HG03460 (cell line): ENCODE measurements at regions not wholly inside any gene's neighbourhood (a gene's known extent, or its start where the extent isn't known, plus 50 kb on each side); places are given as distances from the start of the nearest gene placed in this dataset.

Source experiments
- ATAC-seq: cut with Tn5 transposase; IDR thresholded peaks from one replicate; pipeline ENCODE4 v1.9.1; 2021; ENCODE audit not compliant: unreplicated experiment

DNA sequence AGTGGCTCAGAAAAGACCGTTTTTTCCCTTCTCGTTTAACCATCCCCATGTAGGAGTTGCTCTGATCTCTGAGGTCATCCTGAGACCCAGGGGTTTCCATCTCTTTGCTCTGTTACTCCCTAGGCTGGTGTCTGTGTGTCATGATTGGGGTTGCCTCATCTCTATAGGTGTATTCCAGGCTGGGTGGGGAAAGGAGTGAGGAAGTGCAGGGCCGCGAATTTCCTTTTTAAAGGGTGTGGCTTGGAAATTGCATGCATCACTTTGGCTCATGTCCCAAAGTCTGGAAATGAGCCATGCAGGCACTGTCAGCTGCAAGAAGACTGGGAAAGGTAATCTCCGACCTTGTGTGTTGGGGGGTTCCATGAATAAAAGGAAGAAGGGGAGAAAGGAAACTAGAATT is 201.9 kb downstream of the AACS start:
- ATAC-seq: no peak

DNA sequence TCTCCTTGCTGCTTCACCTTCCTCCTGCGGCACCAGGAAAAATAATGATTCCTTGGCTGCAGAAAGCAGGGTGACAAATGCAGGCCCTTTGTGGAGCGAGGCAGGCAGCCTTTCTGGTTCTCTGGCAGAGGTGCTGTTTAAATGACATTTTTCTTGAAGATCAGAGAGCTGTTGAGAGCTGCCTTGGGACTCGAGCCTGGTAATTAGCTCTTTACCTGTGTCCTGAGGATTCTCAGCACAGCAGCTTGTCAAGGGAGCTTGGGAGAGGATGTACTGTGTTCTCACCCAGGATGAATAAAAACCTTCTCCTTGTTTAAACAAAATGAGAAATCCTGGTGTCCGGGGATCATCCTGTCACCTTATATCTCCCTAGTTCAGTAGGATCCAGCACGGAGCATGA is 204.0 kb downstream of the AACS start:
- no peak for ATAC-seq

DNA sequence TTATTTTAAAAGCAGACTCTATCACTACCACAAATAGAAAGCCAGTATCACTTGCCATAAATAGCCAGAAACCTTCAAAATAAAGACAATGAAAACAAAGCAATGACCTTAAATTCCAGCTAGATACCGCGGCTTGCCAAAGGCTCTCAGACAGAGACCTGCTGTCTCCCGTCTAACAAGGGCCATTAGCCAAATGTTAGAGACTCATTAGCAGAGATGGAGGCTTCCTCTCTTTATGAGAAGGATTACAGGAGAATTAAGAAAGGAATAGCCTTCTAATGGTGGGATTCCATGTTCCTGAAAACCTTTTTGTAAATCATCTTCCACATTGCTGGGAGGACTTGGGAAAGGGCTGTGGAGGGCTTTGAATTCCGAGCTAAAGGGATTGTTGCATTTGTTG is 206.7 kb downstream of the AACS start:
- no peak for ATAC-seq

DNA sequence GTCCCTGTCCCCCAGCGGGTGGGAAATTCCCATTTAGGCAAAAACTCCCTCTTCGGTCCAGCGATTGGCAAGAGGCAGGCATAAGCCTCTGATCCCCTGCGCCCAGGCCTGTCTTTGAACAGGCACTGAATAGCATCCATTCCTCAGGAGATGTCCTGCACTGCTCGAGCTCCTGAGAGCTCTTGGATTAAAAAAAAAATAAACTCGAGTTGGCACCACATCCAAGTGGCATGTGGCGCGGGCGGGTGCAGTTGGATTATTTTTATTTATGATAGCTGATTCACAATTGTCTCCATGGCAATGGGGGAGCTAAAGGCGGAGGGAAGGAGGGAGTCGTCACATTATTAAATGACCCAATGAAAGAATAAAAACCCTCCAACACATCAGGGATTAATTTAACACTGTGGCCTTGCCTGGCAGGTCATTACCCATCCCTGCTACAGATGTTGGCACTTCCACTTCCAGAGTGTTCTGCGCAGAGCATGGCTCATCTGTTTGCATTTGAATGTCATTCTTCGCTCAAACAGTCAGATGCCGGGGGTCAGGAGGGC is 207.2 kb downstream of the AACS start:
- no peak for ATAC-seq

DNA sequence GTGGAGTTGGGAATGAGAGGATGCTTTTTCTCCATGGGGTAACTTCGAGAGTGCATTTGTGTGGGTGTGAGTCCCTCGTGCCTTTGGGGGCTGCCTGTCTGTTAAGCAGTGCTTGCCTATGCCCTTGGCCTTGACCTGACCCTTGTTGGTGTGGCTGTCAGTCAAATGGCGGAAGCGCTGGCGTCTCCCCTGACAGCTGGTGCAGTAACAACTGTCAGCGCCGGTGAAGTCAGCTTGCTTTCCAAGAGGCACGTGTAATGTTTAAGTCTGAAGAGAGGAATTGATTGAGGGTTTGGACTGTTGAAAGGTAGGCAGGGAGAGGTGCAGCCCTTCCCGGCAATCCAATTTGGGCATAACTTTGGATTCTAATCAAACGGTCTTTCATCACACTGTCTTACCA is 211.3 kb downstream of the AACS start:
- ATAC-seq: no peak

DNA sequence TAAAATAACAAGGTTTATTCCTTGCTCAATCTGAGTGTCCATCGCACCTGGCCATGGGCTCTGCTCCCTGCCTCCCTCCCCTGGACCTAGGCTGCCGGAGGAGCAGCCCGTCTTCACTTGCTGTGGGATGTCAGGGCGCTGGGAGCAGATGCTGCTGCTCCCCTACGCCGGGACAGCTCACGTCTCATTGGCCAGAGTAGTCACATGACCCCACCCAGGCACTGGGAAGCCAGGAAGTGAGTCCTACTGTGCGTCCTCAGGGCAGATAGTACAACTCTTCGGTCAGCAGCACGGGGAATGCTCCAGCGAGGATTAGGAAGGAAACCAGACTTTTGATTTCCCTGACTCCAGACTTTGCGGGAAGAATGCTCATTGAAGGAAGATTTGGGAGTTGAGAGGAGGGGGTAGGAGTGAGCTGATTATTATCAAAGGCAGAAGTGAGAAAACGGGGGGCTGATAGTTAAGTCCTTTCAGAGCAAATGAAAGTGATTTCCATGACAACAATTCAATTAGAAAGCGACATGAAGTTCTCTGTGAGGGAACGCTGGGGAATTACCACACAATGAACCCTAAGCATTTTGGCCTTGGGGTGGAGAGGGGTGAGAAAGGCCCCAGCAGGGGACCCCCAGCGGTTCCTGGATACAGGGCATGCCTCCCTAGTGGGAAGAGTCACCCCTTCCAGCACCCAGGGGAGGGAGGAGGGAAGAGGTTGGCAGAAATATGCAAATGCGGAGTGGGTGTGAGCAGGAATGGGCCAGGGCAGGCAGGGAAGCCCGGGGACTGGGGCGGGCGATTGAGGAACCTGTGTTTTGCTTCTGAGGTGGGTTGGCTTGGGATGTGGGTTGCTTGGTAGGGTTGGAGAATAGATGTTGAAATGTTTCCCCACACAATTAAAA is 215.5 kb downstream of the AACS start:
- no peak for ATAC-seq

DNA sequence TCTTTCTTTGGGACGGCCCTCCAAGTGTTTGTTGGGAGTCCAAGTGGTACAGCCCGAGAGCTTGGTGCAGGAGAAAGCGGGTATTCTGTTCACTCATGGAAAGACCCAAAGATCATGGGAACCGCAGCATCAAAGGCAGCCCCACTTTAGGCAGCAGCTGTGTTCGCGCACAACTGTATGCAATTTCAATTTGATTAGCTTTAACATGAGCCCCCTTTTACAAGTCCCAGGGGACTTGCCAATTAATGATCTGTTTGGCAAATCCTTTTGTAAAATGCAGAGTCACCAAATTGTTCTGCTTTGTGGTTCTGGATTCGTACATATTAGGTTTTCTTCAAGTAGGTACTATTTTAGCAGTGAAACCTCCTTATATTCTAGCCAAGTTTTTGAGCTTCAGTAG is 217.7 kb downstream of the AACS start:
- ATAC-seq: no peak

DNA sequence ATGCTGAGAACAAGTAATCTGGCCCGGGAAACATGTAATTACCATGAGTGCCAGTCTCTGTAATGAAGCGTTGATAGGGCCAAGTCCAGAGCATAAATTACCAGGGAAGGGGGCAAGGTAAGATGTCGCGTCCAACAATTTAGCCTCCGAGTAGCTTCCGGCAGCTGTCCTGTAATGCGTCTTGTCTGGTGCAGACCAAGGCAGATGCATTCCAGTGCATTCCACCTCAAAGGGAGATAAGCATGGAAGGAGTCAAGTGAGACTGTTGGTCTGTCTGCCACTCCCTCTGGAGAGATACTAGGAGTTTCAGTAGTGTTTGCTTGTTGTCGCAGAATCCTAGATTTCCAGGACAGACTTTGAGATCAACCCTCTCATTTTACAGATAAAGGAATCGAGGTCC is 218.3 kb downstream of the AACS start:
- ATAC-seq: no peak

DNA sequence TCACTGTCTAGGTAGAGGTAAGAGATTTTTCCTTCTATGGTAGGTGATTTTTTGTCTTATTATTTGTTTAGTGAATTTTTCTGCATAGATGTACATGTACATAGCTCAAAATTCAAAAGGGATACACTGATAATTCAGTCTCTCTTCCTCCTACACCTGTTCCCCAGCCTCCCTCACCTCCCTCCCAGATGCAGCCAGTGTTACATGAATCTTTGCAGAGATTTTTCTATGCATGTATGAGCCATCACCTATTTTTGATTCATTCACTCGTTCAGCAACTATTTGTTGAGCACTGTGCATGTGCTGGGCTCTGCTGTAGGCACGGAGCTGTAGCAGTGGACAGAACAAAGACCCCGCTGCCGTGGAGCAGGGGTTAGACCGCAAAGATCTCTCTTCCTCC is 218.9 kb downstream of the AACS start:
- ATAC-seq: no peak

DNA sequence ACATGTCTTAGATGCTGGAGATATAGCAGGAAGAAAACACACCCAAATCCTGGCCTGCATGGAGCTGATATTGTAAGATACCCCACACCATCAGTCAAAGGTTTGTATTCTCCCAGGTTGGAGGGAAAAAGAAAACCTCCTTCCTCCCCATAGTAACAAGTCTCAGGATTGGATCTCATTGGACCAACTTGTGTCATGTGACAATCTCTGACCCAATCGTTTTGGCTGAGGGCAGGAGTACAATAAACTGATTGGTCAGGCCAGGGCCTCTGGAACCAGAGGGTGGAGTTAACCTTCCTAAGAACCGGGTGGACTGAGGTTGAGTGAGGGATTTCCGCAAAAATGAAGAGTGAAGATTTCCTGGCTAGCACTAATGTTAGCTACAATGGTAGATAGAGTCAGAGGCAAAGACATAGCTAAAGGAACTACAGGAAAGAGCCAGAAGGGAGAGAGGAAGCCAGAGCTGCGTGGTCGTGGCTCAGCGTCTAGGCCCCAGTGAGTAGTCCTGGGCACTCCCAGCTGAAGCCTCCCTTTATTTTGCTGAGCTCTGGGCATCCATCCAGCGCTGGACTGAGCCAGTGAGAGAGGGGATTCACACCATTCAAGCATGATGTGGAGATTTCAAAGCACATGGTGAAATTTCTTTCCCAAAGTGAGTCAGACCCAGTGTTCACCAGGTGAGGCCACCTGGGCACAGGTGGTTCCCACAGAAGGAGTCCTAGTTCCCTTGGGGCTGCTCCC is 219.9 kb downstream of the AACS start:
- ATAC-seq: no peak

DNA sequence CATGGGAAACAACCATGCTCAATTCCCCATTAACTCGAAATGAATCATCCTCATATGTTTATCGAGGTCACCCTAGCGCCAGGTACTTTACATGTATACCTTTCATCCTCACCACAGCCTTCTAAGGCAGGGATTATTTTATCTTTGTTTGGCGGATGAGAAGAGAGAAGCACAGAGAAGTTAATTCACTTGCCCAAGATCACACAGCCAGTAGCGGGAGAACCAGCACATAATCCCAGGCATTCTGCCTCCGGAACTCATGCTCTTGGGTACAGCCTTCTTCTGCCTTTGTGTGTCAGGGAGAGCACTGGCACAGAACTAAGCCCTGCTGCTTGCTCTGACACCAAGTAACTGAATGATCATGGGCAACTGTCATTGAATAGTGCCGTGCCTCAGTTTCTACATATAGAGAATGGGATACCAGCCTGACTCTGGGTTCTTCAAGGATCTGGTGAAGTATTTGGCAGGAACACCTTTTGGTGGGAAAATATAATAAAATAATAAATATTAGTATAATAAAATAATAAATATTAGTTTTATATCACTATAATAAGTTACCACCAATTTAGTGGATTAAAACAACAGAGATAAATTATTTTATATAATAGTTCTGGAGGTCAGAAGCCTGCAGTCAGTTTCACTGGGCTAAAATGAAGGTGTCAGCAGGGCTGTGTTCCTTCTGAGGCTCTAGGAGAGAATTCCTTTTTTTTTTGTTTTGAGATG is 220.9 kb downstream of the AACS start:
- ATAC-seq: no peak

DNA sequence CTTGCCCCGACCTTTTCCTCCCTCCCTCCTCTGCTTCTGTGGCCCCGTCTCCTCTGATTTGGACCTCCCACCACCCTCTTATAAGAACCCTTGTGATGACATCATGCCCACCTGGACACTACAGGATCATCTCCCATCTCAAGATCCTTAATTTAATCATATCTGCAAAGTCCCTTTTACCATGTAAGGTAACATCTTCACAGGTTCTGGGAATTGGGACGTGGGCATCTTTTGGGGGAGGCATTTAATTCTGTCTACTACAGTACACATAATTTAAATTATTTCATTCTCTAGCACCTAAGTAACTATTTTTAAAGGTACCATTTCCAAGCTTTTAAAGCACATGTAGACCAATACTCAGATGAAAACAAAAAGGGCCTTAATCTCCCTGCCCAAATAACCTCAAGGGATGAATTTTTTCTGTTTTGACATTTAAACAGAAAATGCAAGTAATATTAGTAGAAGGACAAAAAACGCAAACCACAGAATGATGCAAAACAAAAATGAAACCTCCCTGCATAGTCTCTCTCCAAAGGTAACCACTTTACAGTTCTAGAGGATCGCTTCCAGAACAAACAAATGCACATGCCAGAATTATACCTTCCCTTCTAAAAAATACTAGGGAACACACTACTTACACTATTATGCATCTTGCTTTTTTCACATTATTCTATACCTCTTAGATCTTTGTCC is 222.1 kb downstream of the AACS start:
- no peak for ATAC-seq

DNA sequence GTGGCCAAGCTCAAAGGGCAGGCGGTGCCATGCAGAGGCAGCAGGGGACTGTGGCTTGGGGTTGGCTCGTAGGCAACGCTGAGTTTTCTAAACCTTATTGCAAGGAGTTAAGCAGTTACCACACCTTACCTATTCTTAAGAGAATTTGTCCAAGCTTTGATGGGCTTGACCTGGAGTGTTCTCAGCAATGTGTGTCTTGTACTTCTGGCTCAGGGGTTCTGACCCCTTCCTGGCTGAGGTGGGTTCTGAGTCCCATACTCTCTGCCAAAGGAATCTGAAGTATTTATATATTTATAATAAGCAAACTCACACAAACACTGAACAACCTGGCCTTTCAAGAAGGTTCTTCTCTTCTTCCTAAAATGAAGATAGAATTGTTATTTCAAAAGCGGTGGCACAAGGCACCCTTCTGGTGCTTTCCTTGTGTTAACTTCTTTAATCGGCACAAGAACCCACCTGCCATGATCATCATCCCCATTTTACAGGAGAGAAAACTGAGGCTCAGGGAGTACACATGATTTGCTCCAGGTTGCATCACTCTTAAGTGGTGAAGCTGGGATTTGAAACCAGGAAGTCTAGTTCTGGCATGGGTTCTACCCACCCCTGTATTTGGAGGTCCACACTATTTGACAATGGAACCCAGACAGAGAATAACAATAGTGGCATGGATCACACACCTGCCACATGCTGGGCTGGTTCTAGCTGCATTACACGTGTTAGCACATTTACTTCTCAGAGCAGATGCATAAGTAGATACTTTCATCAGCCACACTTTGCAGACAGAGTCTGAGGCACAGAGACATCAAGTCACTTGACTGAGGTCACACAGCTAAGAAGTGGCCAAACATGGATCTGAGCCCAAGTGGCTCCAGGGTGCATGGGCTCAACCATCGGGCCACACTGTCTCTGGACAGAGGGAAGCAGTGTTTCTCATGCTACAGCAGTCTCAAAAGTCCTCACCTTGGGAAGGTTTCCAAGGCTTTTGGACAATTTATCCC is 224.0 kb downstream of the AACS start:
- ATAC-seq: no peak

DNA sequence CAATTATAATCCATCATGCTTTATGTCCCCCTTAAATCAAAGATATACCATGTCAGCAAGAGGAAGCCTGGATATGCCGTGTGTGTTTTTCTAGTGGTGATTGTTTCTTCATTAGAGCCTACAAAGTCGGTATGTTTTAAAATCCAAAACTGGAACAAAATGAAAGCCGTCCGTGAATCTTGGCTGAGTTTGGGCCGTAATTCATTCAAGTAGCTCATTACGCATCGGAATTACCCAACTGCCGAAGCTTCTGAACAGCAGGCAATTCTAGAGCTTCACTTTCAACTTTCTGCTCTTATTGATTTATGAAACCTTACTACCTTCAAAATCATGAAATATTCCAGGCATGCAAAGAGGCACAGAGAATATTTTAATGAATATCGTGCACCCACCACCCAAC is 224.7 kb downstream of the AACS start:
- ATAC-seq: no peak

DNA sequence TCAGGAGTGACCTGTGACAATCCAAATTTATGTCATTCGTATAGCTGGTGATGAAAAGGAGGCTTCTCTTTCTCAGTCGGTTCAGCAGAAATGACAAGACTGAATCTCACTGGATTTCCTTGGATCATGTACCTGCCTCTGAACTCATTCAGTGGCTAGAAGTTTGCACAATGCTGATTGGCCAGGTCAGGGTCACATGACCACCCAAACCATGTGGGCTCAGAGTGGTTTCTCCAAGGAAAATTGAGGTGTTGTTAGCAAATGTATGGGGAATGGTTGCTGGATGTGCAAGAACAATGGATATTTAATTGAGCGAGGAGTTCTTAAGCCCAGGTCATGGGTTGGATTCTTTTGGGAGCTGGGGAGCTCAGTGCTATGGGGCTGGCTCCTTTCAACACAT is 227.5 kb downstream of the AACS start:
- ATAC-seq: no peak

DNA sequence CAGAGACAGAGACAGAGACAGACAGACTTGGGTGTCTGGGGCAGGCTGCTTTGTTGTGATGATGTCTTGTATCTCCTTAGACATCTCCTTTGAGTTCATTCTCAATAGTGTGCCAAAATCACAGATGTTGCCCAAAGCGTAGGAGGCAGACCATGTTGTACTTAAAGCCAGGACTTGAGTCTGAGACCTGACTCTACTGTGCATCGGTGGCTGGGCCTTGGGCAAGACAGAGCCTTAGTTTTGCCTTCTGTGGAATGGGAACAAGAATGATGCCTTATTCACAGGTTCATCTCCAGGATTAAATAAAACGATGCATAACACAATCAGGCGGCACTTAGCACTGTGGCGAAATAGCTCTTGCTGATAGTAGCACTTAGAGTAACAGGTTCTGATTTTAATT is 230.3 kb downstream of the AACS start:
- no peak for ATAC-seq

DNA sequence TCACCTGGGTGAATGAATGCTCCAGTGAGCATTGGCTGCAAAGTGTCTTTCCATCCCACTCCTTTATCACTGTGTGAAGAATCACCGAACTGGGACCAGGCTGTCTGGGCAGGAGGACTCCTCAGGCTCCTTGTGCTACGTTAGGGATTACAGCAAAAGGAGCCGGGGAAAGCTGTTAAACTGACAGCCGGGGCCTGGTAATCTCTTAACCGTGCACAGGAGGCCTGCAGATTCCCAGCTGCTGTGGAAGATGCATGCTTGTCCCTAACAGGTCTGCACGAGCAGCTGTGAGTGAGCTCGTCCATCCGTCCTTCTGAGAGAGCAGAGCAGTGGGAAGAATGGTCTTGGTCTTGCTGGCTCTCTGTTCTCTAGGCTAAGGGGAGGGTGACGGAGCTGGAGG is 231.5 kb downstream of the AACS start:
- ATAC-seq: no peak

DNA sequence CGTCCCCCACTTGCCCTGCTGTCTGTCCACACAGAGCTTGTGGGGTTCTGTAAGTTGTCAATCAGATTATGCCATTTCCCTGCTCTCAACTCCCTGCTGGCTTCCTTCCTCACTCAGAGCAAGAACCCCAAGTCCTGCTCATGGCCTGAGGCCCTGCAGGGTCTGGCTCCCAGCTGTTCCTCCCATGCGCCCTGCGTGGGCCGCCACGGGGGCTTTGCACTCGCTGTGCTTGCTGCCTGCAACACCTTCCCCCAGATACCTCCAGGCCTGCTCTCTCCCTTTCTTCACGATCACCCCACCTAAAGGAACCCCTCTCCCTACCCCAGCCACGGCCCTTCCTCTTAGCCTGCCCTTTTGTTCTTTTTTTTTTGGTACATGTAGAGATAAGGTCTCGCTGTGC is 234.6 kb downstream of the AACS start:
- no peak for ATAC-seq

DNA sequence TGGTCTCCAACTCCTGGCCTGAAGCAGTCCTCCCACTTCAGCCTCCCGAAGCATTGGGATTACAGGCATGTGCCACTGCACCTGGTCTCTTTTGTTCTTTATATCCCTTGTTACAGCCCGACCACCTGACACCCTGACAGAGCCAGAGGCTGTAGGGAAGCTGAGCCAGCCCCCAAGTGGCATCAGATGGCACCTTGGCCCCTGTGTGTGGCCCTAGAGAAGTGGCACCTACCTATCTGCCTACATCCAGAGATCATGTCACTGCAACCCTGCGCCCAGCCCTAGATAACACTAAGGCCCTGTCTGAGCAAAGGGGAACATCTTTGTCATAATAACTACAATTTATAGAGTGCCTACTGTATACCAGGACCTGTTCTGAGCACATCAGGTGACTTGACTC is 235.0 kb downstream of the AACS start:
- no peak for ATAC-seq

DNA sequence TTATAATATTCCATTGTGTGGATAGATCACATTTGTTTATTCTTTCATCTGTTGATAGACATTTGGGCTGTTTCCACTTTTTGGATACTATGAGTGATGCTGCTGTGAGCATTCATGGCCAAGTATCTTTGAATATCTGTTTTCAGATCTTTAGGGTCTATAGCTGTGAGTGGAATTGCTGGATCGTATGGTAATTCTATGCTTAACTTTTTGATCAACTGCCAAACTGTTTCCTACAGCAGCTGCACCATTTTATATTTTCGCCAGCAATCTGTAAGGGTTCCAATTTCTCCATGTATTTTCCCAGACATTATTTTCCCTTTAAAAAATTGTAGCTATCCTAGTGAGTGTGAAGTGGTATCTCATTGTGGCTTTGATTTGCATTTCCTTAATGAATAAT is 238.1 kb downstream of the AACS start:
- ATAC-seq: no peak
